Chondrocyte (in vitro differentiated cells): ENCODE measurements at regions not wholly inside any gene's neighbourhood (a gene's known extent, or its start where the extent isn't known, plus 50 kb on each side); places are given as distances from the start of the nearest gene placed in this dataset.

Source experiments
- DNase-seq: peaks from one replicate; pipeline ENCODE4 v3.0.0; 2021; ENCODE audit warnings: mixed read lengths, low spot score
- H3K27ac Mint-ChIP-seq: one replicate; pipeline ENCODE4 v1.8.0; 2021; ENCODE audit warnings: mild to moderate bottlenecking, moderate library complexity, mixed read lengths; ENCODE audit not compliant: unreplicated experiment
- H3K27me3 Mint-ChIP-seq: 2 replicates; pipeline ENCODE4 v1.8.0; 2021; ENCODE audit warnings: low read depth, mixed read lengths
- H3K36me3 Mint-ChIP-seq: 2 replicates; pipeline ENCODE4 v1.8.0; 2021; ENCODE audit warnings: low read depth, mixed read lengths
- H3K4me1 Mint-ChIP-seq: 2 replicates; pipeline ENCODE4 v1.8.0; 2021; ENCODE audit warnings: low read depth, mild to moderate bottlenecking, mixed read lengths
- H3K4me3 Mint-ChIP-seq: one replicate; pipeline ENCODE4 v1.8.0; 2021; ENCODE audit warnings: mild to moderate bottlenecking, moderate library complexity, mixed read lengths; ENCODE audit not compliant: unreplicated experiment
- H3K9me3 Mint-ChIP-seq: 2 replicates; pipeline ENCODE4 v1.8.0; 2021; ENCODE audit warnings: low read depth, mixed read lengths
- CTCF ChIP-seq: fragments of 200-600 bp; sonication (generic); IDR thresholded peaks from 2 replicates; pipeline ENCODE4 v1.5.0; 2021; ENCODE audit warnings: antibody characterized with exemption, mild to moderate bottlenecking, moderate library complexity

GRCh38 chr7:157487046-157487770 is 150.4 kb downstream of the DNAJB6 start:
- H3K27ac Mint-ChIP-seq: no peak overlapping the region
- TF ChIP-seq CTCF: no peak
- peaks cover 6% of the 10 kb centered on the region for H3K27me3 Mint-ChIP-seq
- peaks cover 4% of the 10 kb centered on the region for H3K4me1 Mint-ChIP-seq
- H3K9me3 Mint-ChIP-seq: peaks cover 9% of the 10 kb centered on the region
- H3K36me3 Mint-ChIP-seq: no peaks in the 10 kb centered on the region
- no peak overlapping the region for H3K4me3 Mint-ChIP-seq
- DNase-seq: no peak

GRCh38 chr7:157488281-157488680 is 151.5 kb downstream of the DNAJB6 start:
- peaks cover 4% of the 10 kb centered on the region for H3K4me1 Mint-ChIP-seq
- DNase-seq: no peak
- H3K27me3 Mint-ChIP-seq: peaks cover 6% of the 10 kb centered on the region

GRCh38 chr7:157488966-157489365 is 152.2 kb downstream of the DNAJB6 start:
- peaks cover 4% of the 10 kb centered on the region for H3K4me1 Mint-ChIP-seq
- no peak for DNase-seq
- no peaks in the 10 kb centered on the region for H3K36me3 Mint-ChIP-seq
- TF ChIP-seq CTCF: no peak
- H3K27me3 Mint-ChIP-seq: peaks cover 12% of the 10 kb centered on the region
- H3K27ac Mint-ChIP-seq: no peak overlapping the region
- no peak overlapping the region for H3K4me3 Mint-ChIP-seq
- H3K9me3 Mint-ChIP-seq: peaks cover 9% of the 10 kb centered on the region

More at GRCh38 chr7:157488281-157488680, 151.5 kb downstream of the DNAJB6 start:
- Mint-ChIP-seq H3K9me3 (peaks cover 9% of the 10 kb centered on the region), H3K4me3 (no peak overlapping the region), H3K27ac (no peak overlapping the region), H3K36me3 (no peaks in the 10 kb centered on the region)
- TF ChIP-seq CTCF: no peak
